ENCODE measurements at regions not wholly inside any gene's neighbourhood (a gene's known extent, or its start where the extent isn't known, plus 50 kb on each side); places are given as distances from the start of the nearest gene placed in this dataset.

GRCh38 chr15:70416829-70417228 is 319.1 kb upstream of the TLE3 start:
- TF ChIP-seq CTCF (IDR thresholded peaks at IDR 0.05; ENCODE audit: poor library complexity): no peak
- no peak for TF ChIP-seq EZH2phosphoT487 (IDR thresholded peaks at IDR 0.05; ENCODE audit: low read depth, severe bottlenecking, unreplicated experiment)

Data from hepatocyte (in vitro differentiated cells).